ENCODE measurements at regions not wholly inside any gene's neighbourhood (a gene's known extent, or its start where the extent isn't known, plus 50 kb on each side); places are given as distances from the start of the nearest gene placed in this dataset.

- no peak for TF ChIP-seq KDM1A (IDR thresholded peaks at IDR 0.05; ENCODE audit: borderline replicate concordance, low read length)
- TF ChIP-seq E2F6 (IDR thresholded peaks at IDR 0.05), result no peak
- TF ChIP-seq CTBP2 (IDR thresholded peaks at IDR 0.05; ENCODE audit: borderline replicate concordance, insufficient read depth, insufficient read length, low read length), result no peak
- no peak for TF ChIP-seq ATF3 (IDR thresholded peaks at IDR 0.05; ENCODE audit: insufficient read depth, low read depth, low read length)
- TF ChIP-seq JUN (IDR thresholded peaks at IDR 0.05; ENCODE audit: low read depth, low read length), result no peak
- no peak for TF ChIP-seq POLR2AphosphoS5 (IDR thresholded peaks at IDR 0.05; ENCODE audit: low read depth, low read length)
- no peak for TF ChIP-seq FOSL1 (IDR thresholded peaks at IDR 0.05; ENCODE audit: insufficient read depth, low read depth, low read length)
- TF ChIP-seq CBX8 (IDR thresholded peaks at IDR 0.05; ENCODE audit: borderline replicate concordance, low read depth, low read length), result no peak
- no peaks in the 10 kb centered on the region for H3K36me3 ChIP-seq (ENCODE audit: control insufficient read depth in 2 of 4, insufficient read depth in 4 of 4, low read length in 3 of 4)
- no peak overlapping the region for H2BK120ac ChIP-seq (replicated peaks; ENCODE audit: low read depth, low read length)
- no peak overlapping the region for H2BK20ac ChIP-seq (ENCODE audit: low read length)
- no peak overlapping the region for H4K8ac ChIP-seq (ENCODE audit: extremely low read depth, insufficient read depth, low read length)
- H3K27me3 ChIP-seq (replicated peaks in 1 of 4; ENCODE audit: control insufficient read depth in 3 of 4, extremely low read depth in 1 of 4, insufficient read depth in 3 of 4, low read length in 3 of 4), result no peaks in the 10 kb centered on the region
- no peak overlapping the region for H4K5ac ChIP-seq (ENCODE audit: insufficient read length, low read depth, low read length)
- FAIRE-seq, result no peak
- CTCF ChIA-PET (ENCODE audit: partially characterized antibody), result no interaction called here
- no peak overlapping the region for H3K56ac ChIP-seq (replicated peaks; ENCODE audit: insufficient read length, low read depth, low read length)
- POLR2A ChIA-PET (ENCODE audit: partially characterized antibody), result interaction anchor here (0.6 to 0.7 kb wide), 2 partner anchors 56 to 124 kb away, joined by 3 read pairs; no protein-coding TSS in a partner anchor
- 66% methylated on average over 2 of the region's 2 CpGs; no CpG with 5 or more reads in 1 of the 2 experiments for WGBS, 2 experiments (ENCODE audit: extremely low coverage in 1 of 2, insufficient coverage in 1 of 2, insufficient read length in 1 of 2, insufficient replicate concordance in 2 of 2, low coverage in 1 of 2, low lambda C conversion rate in 2 of 2, missing lambda C conversion rate in 1 of 2)
- no peak overlapping the region for H2BK5ac ChIP-seq (ENCODE audit: low read depth, low read length)
- H3K4me3 ChIP-seq (ENCODE audit: extremely low read depth in 1 of 4, insufficient read depth in 2 of 4, low read depth in 3 of 4, low read length in 4 of 4), result no peak overlapping the region
- H2BK15ac ChIP-seq (ENCODE audit: low read length), result no peak overlapping the region
- no peaks in the 10 kb centered on the region for H4K20me1 ChIP-seq (replicated peaks in 1 of 2; ENCODE audit: control insufficient read depth in 1 of 2, insufficient read depth in 2 of 2, low read length in 2 of 2)
- peaks cover 1 to 8% (median 5%) of the 10 kb centered on the region in 4 experiments; a peak in 3 of 7 replicates for H3K4me1 ChIP-seq (replicated peaks in 1 of 4; ENCODE audit: control insufficient read depth in 3 of 4, insufficient read depth in 4 of 4, low read length in 3 of 4)
- no peak overlapping the region for H3K18ac ChIP-seq (ENCODE audit: extremely low read depth, low read length)
- DNase-seq (ENCODE audit: low read depth in 1 of 2, low spot score in 2 of 2), result no peak
- no peak overlapping the region for H3K9ac ChIP-seq (replicated peaks in 1 of 4; ENCODE audit: extremely low read depth in 1 of 4, low read depth in 3 of 4, low read length in 3 of 4)
- H3K79me1 ChIP-seq (ENCODE audit: low read depth, low read length), result no peaks in the 10 kb centered on the region
- no peaks in the 10 kb centered on the region for H3K23me2 ChIP-seq (ENCODE audit: low read depth, low read length)
- no peak overlapping the region for H2AFZ ChIP-seq (ENCODE audit: low read length)
- no peak overlapping the region for H3K4ac ChIP-seq (replicated peaks; ENCODE audit: insufficient read length, low read depth, low read length)
- no peak overlapping the region for H4K91ac ChIP-seq (replicated peaks; ENCODE audit: insufficient read length, low read length)
- no peak overlapping the region for H2BK12ac ChIP-seq (ENCODE audit: low read depth, low read length)
- no peaks in the 10 kb centered on the region for H3K9me3 ChIP-seq (ENCODE audit: insufficient read depth in 2 of 2, low read depth in 1 of 2, low read length in 1 of 2)
- H3K4me2 ChIP-seq (ENCODE audit: insufficient read depth in 1 of 2, low read depth in 2 of 2, low read length in 2 of 2), result no peak overlapping the region
- no peaks in the 10 kb centered on the region for H3K79me2 ChIP-seq (ENCODE audit: control insufficient read depth in 1 of 2, insufficient read depth in 2 of 2, low read length in 2 of 2)
- H3K27ac ChIP-seq (ENCODE audit: low read depth, low read length), result no peak overlapping the region
- no peak overlapping the region for H3K23ac ChIP-seq (ENCODE audit: insufficient read length)
- H3K14ac ChIP-seq (ENCODE audit: insufficient read length), result no peak overlapping the region
- no peak overlapping the region for H2AK5ac ChIP-seq (ENCODE audit: low read depth, low read length)
Measured at GRCh38 chr16:65287307-65287706, 165.4 kb upstream of the CDH11 start.

Data from H1 (cell line).